ENCODE measurements at regions not wholly inside any gene's neighbourhood (a gene's known extent, or its start where the extent isn't known, plus 50 kb on each side); places are given as distances from the start of the nearest gene placed in this dataset.

- Mint-ChIP-seq H3K4me3 (ENCODE audit: unreplicated experiment) (no peak overlapping the region), H3K27me3 (ENCODE audit: low read depth) (peaks cover 8% of the 10 kb centered on the region), H3K9me3 (ENCODE audit: low read depth) (peaks cover 5% of the 10 kb centered on the region), H3K4me1 (ENCODE audit: low read depth) (no peaks in the 10 kb centered on the region), H3K36me3 (ENCODE audit: low read depth) (no peaks in the 10 kb centered on the region), H3K27ac (ENCODE audit: unreplicated experiment) (no peak overlapping the region)
- TF ChIP-seq, protein P1, sequence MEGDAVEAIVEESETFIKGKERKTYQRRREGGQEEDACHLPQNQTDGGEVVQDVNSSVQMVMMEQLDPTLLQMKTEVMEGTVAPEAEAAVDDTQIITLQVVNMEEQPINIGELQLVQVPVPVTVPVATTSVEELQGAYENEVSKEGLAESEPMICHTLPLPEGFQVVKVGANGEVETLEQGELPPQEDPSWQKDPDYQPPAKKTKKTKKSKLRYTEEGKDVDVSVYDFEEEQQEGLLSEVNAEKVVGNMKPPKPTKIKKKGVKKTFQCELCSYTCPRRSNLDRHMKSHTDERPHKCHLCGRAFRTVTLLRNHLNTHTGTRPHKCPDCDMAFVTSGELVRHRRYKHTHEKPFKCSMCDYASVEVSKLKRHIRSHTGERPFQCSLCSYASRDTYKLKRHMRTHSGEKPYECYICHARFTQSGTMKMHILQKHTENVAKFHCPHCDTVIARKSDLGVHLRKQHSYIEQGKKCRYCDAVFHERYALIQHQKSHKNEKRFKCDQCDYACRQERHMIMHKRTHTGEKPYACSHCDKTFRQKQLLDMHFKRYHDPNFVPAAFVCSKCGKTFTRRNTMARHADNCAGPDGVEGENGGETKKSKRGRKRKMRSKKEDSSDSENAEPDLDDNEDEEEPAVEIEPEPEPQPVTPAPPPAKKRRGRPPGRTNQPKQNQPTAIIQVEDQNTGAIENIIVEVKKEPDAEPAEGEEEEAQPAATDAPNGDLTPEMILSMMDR (IDR thresholded peaks at IDR 0.05): no peak
- DNase-seq (ENCODE audit: low spot score): no peak
Observed at GRCh38 chr20:7399114-7399513, 541.1 kb downstream of the HAO1 start.

DNA sequence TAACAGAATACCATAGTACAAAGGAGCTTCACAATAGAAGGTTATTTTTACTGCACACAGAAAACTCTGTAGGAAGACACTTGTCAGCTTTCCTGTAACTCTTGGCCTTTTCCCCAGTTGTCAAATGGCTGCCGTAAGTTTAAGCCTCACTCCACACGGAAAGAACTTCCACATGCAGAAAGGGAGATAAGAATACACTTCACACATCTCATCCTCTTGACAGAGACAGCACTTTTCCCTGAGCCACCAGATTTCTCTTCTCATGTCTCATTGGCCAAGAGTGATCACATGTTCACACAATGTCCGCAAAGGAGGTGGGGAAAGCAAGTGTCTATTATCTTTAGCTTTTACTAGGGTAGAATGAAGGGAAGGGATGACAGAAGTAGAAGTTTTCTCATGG, 540.7 kb downstream of the HAO1 start:
- Mint-ChIP-seq H3K9me3 (ENCODE audit: low read depth) (peaks cover 5% of the 10 kb centered on the region), H3K27ac (ENCODE audit: unreplicated experiment) (no peak overlapping the region), H3K36me3 (ENCODE audit: low read depth) (no peaks in the 10 kb centered on the region), H3K4me3 (ENCODE audit: unreplicated experiment) (no peak overlapping the region), H3K27me3 (ENCODE audit: low read depth) (peaks cover 8% of the 10 kb centered on the region), H3K4me1 (ENCODE audit: low read depth) (no peaks in the 10 kb centered on the region)
- DNase-seq (ENCODE audit: low spot score): no peak
- TF ChIP-seq, protein P1 (IDR thresholded peaks at IDR 0.05): no peak

DNA sequence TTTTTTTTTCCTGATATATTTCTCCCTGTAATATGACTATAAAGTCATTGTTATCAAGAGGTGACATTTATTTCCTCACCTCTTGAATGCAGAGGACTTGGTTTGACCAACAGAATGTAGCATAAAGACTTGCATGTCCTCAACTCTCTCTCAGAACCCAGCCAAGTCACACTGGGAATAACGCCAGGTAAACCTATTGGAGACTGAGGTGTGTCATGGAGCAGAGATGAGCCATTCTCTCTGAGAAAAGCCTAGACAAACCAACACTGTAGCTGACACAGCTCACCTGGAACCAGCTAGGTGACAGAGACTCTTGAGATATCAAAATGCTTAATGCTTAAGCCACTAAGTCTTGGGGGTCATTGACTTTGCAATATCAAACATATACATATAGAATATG, 533.6 kb downstream of the HAO1 start:
- TF ChIP-seq, protein P1 (IDR thresholded peaks at IDR 0.05): no peak
- Mint-ChIP-seq H3K4me1 (ENCODE audit: low read depth) (no peaks in the 10 kb centered on the region), H3K27me3 (ENCODE audit: low read depth) (peaks cover 5% of the 10 kb centered on the region), H3K4me3 (ENCODE audit: unreplicated experiment) (no peak overlapping the region), H3K9me3 (ENCODE audit: low read depth) (no peaks in the 10 kb centered on the region), H3K27ac (ENCODE audit: unreplicated experiment) (no peak overlapping the region), H3K36me3 (ENCODE audit: low read depth) (no peaks in the 10 kb centered on the region)
- no peak for DNase-seq (ENCODE audit: low spot score)

GRCh38 chr20:7410150-7410549, 530.1 kb downstream of the HAO1 start:
- no peaks in the 10 kb centered on the region for H3K4me1 Mint-ChIP-seq (ENCODE audit: low read depth)
- no peaks in the 10 kb centered on the region for H3K9me3 Mint-ChIP-seq (ENCODE audit: low read depth)
- H3K4me3 Mint-ChIP-seq (ENCODE audit: unreplicated experiment): no peak overlapping the region
- no peaks in the 10 kb centered on the region for H3K36me3 Mint-ChIP-seq (ENCODE audit: low read depth)
- H3K27ac Mint-ChIP-seq (ENCODE audit: unreplicated experiment): no peak overlapping the region
- DNase-seq (ENCODE audit: low spot score): no peak
- TF ChIP-seq, protein P1 (IDR thresholded peaks at IDR 0.05): no peak
- no peaks in the 10 kb centered on the region for H3K27me3 Mint-ChIP-seq (ENCODE audit: low read depth)

GRCh38 chr20:7411075-7411474, 529.2 kb downstream of the HAO1 start:
- Mint-ChIP-seq H3K27me3 (ENCODE audit: low read depth) (no peaks in the 10 kb centered on the region), H3K9me3 (ENCODE audit: low read depth) (no peaks in the 10 kb centered on the region), H3K27ac (ENCODE audit: unreplicated experiment) (no peak overlapping the region), H3K36me3 (ENCODE audit: low read depth) (no peaks in the 10 kb centered on the region), H3K4me3 (ENCODE audit: unreplicated experiment) (no peak overlapping the region), H3K4me1 (ENCODE audit: low read depth) (no peaks in the 10 kb centered on the region)
- TF ChIP-seq, protein P1 (IDR thresholded peaks at IDR 0.05): no peak
- DNase-seq (ENCODE audit: low spot score): no peak
